ENCODE measurements at regions not wholly inside any gene's neighbourhood (a gene's known extent, or its start where the extent isn't known, plus 50 kb on each side); places are given as distances from the start of the nearest gene placed in this dataset.
"Not testable (repeated sequence)": the region's sequence is repeated elsewhere in the genome, so short reads cannot be mapped to it uniquely, and the experiment has no call there.

DNA sequence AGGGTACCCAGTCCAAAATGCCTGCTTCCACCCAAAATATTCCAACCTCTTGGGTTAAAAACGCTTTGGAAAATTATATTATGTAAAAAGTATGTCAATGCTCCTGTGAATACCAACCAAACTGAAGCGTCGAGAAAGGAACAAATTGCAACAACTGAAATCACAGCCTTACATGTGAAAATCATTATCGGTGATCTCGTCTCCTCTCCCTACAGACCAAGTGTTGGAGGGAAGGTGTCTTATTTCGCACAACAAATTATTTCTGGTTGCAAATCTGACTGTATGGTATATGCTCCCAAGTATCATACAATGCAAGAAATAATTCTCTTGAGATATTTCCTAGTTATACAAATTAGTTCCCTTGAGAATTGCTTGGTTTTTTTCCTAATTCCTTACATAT lies 89.3 kb upstream of the CDYL2 start:
- Histone ChIP-seq H3K27me3 (ENCODE audit: insufficient read depth, low read depth) (peaks cover 63% of the 10 kb centered on the region), H3K27ac (no peak overlapping the region), H3K4me2 (no peak overlapping the region), H4K20me1 (ENCODE audit: insufficient read depth) (no peaks in the 10 kb centered on the region), H3K4me3 (no peak overlapping the region), H3K36me3 (ENCODE audit: low read depth) (no peaks in the 10 kb centered on the region), H2AFZ (no peak overlapping the region), H3F3A (ENCODE audit: insufficient read depth, low read depth) (no peaks in the 10 kb centered on the region), H3K9me2 (ENCODE audit: insufficient read depth) (no peaks in the 10 kb centered on the region), H3K9me3 (ENCODE audit: insufficient read depth, low read depth) (no peaks in the 10 kb centered on the region), H3K4me1 (replicated peaks; ENCODE audit: insufficient read depth) (no peaks in the 10 kb centered on the region), H3K79me2 (ENCODE audit: low read depth) (no peaks in the 10 kb centered on the region)
- ChIA-PET POLR2A (ENCODE audit: unreplicated experiment) (no interaction called here), CTCF (no interaction called here)
- intact Hi-C loops (cut with micrococcal nuclease; ENCODE audit: unreplicated experiment), result no loop called here
- no TSS peak for BruUV-seq (replicated peaks)
- TF ChIP-seq EZH2 (IDR thresholded peaks at IDR 0.05; ENCODE audit: low read depth), result no peak
- no peak for TF ChIP-seq CTCF (conservative IDR thresholded peaks at IDR 0.05)
- no peak for DNase-seq

- H3K36me3 ChIP-seq (ENCODE audit: low read depth); H3K79me2 ChIP-seq (ENCODE audit: low read depth); DNase-seq; H3K9me3 ChIP-seq (ENCODE audit: insufficient read depth, low read depth); H3K4me1 ChIP-seq (replicated peaks; ENCODE audit: insufficient read depth); intact Hi-C loops (cut with micrococcal nuclease; ENCODE audit: unreplicated experiment); H3K9me2 ChIP-seq (ENCODE audit: insufficient read depth); H3K27ac ChIP-seq; POLR2A ChIA-PET (ENCODE audit: unreplicated experiment); H4K20me1 ChIP-seq (ENCODE audit: insufficient read depth); H3F3A ChIP-seq (ENCODE audit: insufficient read depth, low read depth); H3K4me2 ChIP-seq; BruUV-seq (replicated peaks); H2AFZ ChIP-seq; H3K4me3 ChIP-seq: not testable (repeated sequence)
- CTCF ChIA-PET, result interaction anchor here (0.6 kb wide), 1 partner anchor 1287 kb away, joined by 3 read pairs; no protein-coding TSS in a partner anchor
- H3K27me3 ChIP-seq (ENCODE audit: insufficient read depth, low read depth), result peaks cover 59% of the 10 kb centered on the region
Measured at GRCh38 chr16:80892395-80892794, 88.0 kb upstream of the CDYL2 start.

DNA sequence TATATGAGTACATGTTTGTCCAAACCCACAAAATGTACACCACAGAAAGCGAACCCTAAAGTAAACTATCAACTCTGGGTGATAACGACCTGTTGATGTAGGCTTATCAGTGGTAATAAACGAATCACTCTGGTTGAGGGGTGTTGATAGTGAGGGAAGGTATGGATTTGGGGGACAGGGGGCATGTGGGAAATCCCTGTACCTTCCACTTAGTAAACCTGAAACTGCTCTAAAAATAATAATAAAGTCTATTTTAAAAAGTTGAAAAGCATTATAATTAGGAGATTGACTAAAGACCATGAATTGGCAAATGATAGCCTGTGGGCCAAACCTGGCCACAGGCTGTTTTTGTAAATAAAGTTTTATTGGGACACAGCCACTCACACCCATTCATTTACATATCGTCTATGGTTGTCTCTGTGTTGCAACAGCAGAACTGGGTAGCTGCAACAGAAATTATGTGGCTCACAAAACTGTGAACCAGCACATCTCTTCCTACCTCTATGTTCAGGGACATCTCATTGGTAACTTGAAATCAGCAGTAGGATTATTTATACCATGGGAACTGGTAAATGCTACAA lies 85.5 kb upstream of the CDYL2 start:
- Histone ChIP-seq H2AFZ (no peak overlapping the region), H3K9me3 (ENCODE audit: insufficient read depth, low read depth) (no peaks in the 10 kb centered on the region), H3K9me2 (ENCODE audit: insufficient read depth) (no peaks in the 10 kb centered on the region), H3K36me3 (ENCODE audit: low read depth) (no peaks in the 10 kb centered on the region), H3K27ac (no peak overlapping the region), H3K27me3 (ENCODE audit: insufficient read depth, low read depth) (peaks cover 38% of the 10 kb centered on the region), H4K20me1 (ENCODE audit: insufficient read depth) (no peaks in the 10 kb centered on the region), H3K4me1 (replicated peaks; ENCODE audit: insufficient read depth) (no peaks in the 10 kb centered on the region), H3K4me2 (no peak overlapping the region), H3F3A (ENCODE audit: insufficient read depth, low read depth) (no peaks in the 10 kb centered on the region), H3K79me2 (ENCODE audit: low read depth) (no peaks in the 10 kb centered on the region), H3K4me3 (no peak overlapping the region)
- CTCF ChIA-PET, result no interaction called here
- no peak for TF ChIP-seq CTCF (conservative IDR thresholded peaks at IDR 0.05)
- no peak for TF ChIP-seq EZH2 (IDR thresholded peaks at IDR 0.05; ENCODE audit: low read depth)
- BruUV-seq (replicated peaks), result no TSS peak
- no peak for DNase-seq
- intact Hi-C loops (cut with micrococcal nuclease; ENCODE audit: unreplicated experiment), result no loop called here
- POLR2A ChIA-PET (ENCODE audit: unreplicated experiment), result no interaction called here

DNA sequence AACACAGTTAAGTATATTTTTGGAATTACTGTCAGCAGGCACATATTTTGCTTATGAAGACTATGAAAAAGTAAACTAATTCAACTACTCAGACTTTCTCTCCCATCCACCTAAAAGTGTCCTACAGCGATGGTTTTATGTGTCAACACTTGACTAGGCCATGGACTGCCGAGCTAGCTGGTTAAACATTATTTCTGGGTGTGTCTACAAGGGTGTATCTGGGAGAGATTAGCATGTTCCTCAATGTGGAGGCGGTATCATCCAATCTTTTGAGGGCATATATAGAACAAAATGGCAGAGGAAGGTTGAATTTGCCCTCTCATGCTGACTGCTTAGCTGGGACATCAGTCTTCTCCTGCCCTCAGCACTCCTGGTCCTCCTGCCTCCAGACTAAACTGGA lies 82.7 kb upstream of the CDYL2 start:
- peaks cover 27% of the 10 kb centered on the region for H3K27me3 ChIP-seq (ENCODE audit: insufficient read depth, low read depth)
- H3K27ac ChIP-seq, result no peak overlapping the region
- no TSS peak for BruUV-seq (replicated peaks)
- no peak overlapping the region for H2AFZ ChIP-seq
- H3K79me2 ChIP-seq (ENCODE audit: low read depth), result no peaks in the 10 kb centered on the region
- H3K36me3 ChIP-seq (ENCODE audit: low read depth), result no peaks in the 10 kb centered on the region
- H3K9me2 ChIP-seq (ENCODE audit: insufficient read depth), result no peaks in the 10 kb centered on the region
- CTCF ChIA-PET, result no interaction called here
- no peak overlapping the region for H3K4me2 ChIP-seq
- H4K20me1 ChIP-seq (ENCODE audit: insufficient read depth), result no peaks in the 10 kb centered on the region
- POLR2A ChIA-PET (ENCODE audit: unreplicated experiment), result no interaction called here
- intact Hi-C loops (cut with micrococcal nuclease; ENCODE audit: unreplicated experiment), result no loop called here
- no peaks in the 10 kb centered on the region for H3K4me1 ChIP-seq (replicated peaks; ENCODE audit: insufficient read depth)
- no peak for TF ChIP-seq CTCF (conservative IDR thresholded peaks at IDR 0.05)
- no peak for TF ChIP-seq EZH2 (IDR thresholded peaks at IDR 0.05; ENCODE audit: low read depth)
- H3K4me3 ChIP-seq, result no peak overlapping the region
- H3F3A ChIP-seq (ENCODE audit: insufficient read depth, low read depth), result no peaks in the 10 kb centered on the region
- no peaks in the 10 kb centered on the region for H3K9me3 ChIP-seq (ENCODE audit: insufficient read depth, low read depth)
- DNase-seq, result no peak
